ENCODE measurements at regions not wholly inside any gene's neighbourhood (a gene's known extent, or its start where the extent isn't known, plus 50 kb on each side); places are given as distances from the start of the nearest gene placed in this dataset.

DNA sequence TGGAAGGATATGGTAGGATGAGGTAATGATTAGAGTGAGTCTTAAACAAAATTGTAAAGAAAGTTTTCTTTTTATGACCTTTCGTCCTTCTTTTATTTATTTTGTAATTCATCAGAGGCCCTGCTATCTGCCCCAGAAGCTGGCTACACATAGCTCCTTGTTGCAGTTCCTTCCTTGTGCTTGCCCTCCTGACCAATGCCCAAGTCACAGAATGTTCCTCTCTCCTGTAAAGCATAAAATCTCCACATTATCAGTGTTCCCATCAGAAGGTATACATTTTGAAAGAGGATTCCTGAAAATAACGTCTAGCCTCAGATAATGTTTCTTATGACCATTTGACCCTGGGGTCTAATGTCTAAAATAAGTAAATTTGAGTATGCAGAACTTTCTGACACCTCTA is 78.3 kb downstream of the RND3 start:
- Histone ChIP-seq H3K36me3 (ENCODE audit: low read depth, missing control alignments) (no peaks in the 10 kb centered on the region), H3K9me3 (no peaks in the 10 kb centered on the region), H3K4me1 (no peaks in the 10 kb centered on the region), H3K27me3 (no peaks in the 10 kb centered on the region), H3K27ac (no peak overlapping the region), H3K4me3 (no peak overlapping the region)
- intact Hi-C loops (cut with DNase I; ENCODE audit: low total_unique reads), result no loop called here
- TF ChIP-seq CTCF (IDR thresholded peaks at IDR 0.05), result no peak
- no peak for TF ChIP-seq POLR2A (IDR thresholded peaks at IDR 0.05)
- 47 to 60% methylated on average over 2 of the region's 2 CpGs for WGBS, 2 donors
- DNase-seq, result no peak

- intact Hi-C loops (cut with DNase I; ENCODE audit: low total_unique reads), result no loop called here
- Histone ChIP-seq H3K9me3 (no peaks in the 10 kb centered on the region), H3K27me3 (no peaks in the 10 kb centered on the region), H3K4me3 (no peak overlapping the region), H3K4me1 (no peaks in the 10 kb centered on the region), H3K36me3 (ENCODE audit: low read depth, missing control alignments) (no peaks in the 10 kb centered on the region), H3K27ac (no peak overlapping the region)
- DNase-seq, result no peak
- TF ChIP-seq CTCF (IDR thresholded peaks at IDR 0.05), result no peak
- TF ChIP-seq POLR2A (IDR thresholded peaks at IDR 0.05), result no peak
- WGBS, 2 donors, result 72 to 83% methylated on average over 3 of the region's 3 CpGs
Observed at GRCh38 chr2:150404147-150404546, 83.3 kb downstream of the RND3 start.

GRCh38 chr2:150403457-150403856 is 84.0 kb downstream of the RND3 start:
- no peaks in the 10 kb centered on the region for H3K4me1 ChIP-seq
- no peak for TF ChIP-seq CTCF (IDR thresholded peaks at IDR 0.05)
- TF ChIP-seq POLR2A (IDR thresholded peaks at IDR 0.05), result no peak
- WGBS, 2 donors, result 44 to 45% methylated on average over 2 of the region's 2 CpGs
- no peak for DNase-seq
- H3K27ac ChIP-seq, result no peak overlapping the region
- no peaks in the 10 kb centered on the region for H3K9me3 ChIP-seq
- H3K27me3 ChIP-seq, result no peaks in the 10 kb centered on the region
- intact Hi-C loops (cut with DNase I; ENCODE audit: low total_unique reads), result no loop called here
- no peak overlapping the region for H3K4me3 ChIP-seq
- no peaks in the 10 kb centered on the region for H3K36me3 ChIP-seq (ENCODE audit: low read depth, missing control alignments)

- TF ChIP-seq POLR2A (IDR thresholded peaks at IDR 0.05) (no peak), CTCF (IDR thresholded peaks at IDR 0.05) (no peak)
- Histone ChIP-seq H3K9me3 (no peaks in the 10 kb centered on the region), H3K4me1 (no peaks in the 10 kb centered on the region), H3K36me3 (ENCODE audit: low read depth, missing control alignments) (no peaks in the 10 kb centered on the region), H3K4me3 (no peak overlapping the region), H3K27ac (no peak overlapping the region), H3K27me3 (no peaks in the 10 kb centered on the region)
- WGBS, 2 donors, result 58 to 69% methylated on average over 3 of the region's 3 CpGs
- intact Hi-C loops (cut with DNase I; ENCODE audit: low total_unique reads), result no loop called here
- DNase-seq, result no peak
Observed at GRCh38 chr2:150402953-150403352, 84.5 kb downstream of the RND3 start.

- no peaks in the 10 kb centered on the region for H3K4me1 ChIP-seq
- 68 to 71% methylated on average over 2 of the region's 2 CpGs for WGBS, 2 donors
- no peaks in the 10 kb centered on the region for H3K36me3 ChIP-seq (ENCODE audit: low read depth, missing control alignments)
- DNase-seq, result no peak
- no peak overlapping the region for H3K27ac ChIP-seq
- no peaks in the 10 kb centered on the region for H3K9me3 ChIP-seq
- no peaks in the 10 kb centered on the region for H3K27me3 ChIP-seq
- H3K4me3 ChIP-seq, result no peak overlapping the region
- intact Hi-C loops (cut with DNase I; ENCODE audit: low total_unique reads), result no loop called here
- TF ChIP-seq CTCF (IDR thresholded peaks at IDR 0.05), result no peak
- TF ChIP-seq POLR2A (IDR thresholded peaks at IDR 0.05), result no peak
Observed at GRCh38 chr2:150400849-150401248, 86.6 kb downstream of the RND3 start.
